Activated T-helper 9 cell treated with anti-CD3 and anti-CD28 coated beads, Interleukin-2, amount 50 U/mL, for 16 hours (primary cell): ENCODE measurements at regions not wholly inside any gene's neighbourhood (a gene's known extent, or its start where the extent isn't known, plus 50 kb on each side); places are given as distances from the start of the nearest gene placed in this dataset.

Source experiments
- DNase-seq: peaks from one replicate; pipeline ENCODE4 v3.0.0-alpha.2; 2020; ENCODE audit warnings: low read depth

- no peak for DNase-seq
These were observed 656.9 kb downstream of the EPHA4 start for GRCh38 chr2:220915092-220915623.

GRCh38 chr2:220916931-220917330, 655.2 kb downstream of the EPHA4 start:
- DNase-seq, result no peak

DNA sequence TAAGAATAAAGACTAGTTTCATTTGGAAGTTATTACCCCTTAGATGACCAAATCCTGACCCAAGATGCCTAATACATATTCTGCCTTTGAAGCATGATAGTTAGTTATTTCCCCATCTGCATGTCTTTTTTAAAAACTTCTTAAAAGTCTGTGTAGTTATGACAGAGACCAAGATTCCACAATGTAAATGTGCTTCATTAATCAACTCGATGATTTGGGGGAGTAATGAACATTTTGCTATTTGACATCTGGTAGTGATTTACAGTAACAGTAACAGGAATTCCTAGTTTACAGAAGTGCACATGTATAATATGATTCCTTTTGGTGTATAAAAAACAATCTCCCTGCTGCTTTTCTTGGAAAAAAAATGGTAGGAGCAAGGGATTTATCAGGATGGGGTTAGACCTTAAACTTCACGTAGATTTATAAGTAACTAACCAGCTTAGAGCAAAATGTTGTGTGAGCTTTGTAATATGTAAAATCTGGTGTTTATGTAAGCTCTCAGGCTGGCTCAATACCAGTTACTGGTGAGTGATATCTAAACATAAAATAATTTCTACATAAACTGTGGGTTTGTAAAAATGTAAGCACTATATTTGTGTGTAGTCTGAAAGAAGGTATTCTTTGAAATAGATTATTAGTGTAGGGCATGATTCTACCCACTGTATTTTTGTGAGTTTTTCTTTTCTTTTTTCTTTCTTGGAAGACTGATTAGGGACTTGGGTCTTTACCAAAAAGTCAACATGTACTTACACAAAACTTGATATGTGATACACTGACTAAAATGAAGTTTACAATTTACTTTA, 641.6 kb downstream of the EPHA4 start:
- no peak for DNase-seq

DNA sequence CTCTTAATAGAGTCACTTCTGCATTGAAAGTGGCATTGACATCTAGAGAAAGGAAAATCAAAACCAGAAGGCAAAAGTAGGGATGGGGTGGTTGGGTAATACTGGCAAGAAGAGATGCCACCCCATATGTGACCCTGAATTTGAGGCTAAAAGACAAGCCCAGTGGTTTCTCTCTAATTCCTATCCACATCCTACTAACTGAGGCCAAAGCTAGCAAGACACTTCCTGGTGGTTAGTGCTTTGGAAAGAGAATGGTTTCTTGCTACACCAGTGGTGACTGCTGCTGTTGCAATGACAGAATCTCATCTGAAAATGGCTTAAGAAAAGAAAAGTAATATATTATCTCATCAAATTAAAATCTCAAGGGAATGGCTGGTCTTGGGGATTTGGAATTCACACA, 640.6 kb downstream of the EPHA4 start:
- DNase-seq, result no peak

DNA sequence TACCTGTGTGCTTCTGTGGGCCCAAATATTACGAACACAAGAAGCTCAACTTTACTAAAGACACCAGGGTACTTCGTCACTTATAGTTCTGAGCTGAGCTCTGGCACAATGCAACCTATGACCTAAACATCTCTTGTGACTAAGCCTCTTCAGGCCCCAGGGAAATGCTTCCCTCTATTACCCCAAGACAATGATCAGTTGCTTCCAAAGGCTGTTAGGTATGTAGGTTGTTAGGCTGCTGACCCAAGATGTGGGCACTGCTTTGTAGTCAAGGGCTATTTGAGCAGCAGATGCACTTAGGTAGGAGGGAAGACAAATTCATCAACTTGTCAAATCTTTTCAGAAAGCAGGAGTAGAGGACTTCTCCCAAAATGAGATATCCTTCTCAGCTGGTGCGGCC, 640.1 kb downstream of the EPHA4 start:
- DNase-seq, result no peak

GRCh38 chr2:220935789-220936321, 636.2 kb downstream of the EPHA4 start:
- DNase-seq, result no peak

DNA sequence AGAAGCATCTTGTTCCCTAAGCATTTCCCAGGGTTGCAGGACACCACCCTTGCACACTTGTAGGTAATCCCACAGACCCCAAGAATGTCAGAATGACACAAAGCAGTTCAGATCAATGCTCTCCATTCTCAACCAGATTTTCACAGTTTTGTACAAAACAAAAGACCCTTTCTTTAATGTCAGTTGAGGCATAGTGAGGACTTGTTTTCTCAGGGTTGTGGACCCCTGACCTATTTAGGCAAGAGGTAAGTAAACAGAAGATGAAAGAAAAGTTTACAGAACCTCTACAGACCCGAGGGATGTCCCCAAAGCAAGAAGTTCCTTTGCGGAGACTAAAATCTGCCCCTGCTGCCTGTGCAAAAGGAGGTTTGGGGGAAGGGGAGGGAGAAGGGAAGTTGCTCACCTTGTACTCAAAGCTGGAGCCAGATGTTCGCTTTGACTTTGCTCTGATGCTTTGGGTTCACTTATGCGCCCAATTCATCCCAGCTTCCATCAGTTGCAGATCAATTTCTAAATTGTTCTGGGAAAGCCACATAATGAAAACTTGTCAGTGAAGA, 635.4 kb downstream of the EPHA4 start:
- no peak for DNase-seq

- no peak for DNase-seq
These were observed 634.9 kb downstream of the EPHA4 start for GRCh38 chr2:220937245-220937644.

- DNase-seq, result no peak
These were observed 631.5 kb downstream of the EPHA4 start for GRCh38 chr2:220940646-220941045.

- no peak for DNase-seq
These were observed 630.4 kb downstream of the EPHA4 start for GRCh38 chr2:220941683-220942082.

DNA sequence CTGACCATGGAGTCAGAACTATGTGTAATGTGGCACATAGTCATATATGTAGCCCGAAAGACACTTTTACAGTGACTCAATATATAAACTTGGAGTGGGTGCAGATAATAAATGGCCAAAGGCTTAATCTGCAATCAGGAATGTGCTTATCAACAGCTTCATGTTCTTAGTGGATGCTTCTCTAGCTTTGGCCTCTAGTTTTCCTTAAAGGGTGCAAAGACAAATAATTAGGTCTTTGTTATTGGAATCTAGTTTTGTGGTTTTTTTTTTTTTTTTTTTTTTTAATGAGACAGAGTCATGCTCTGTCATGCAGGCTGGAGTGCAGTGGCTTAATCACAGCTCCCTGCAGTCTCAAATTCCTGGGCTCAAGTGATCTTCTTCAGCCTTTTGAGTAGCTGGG, 625.6 kb downstream of the EPHA4 start:
- DNase-seq, result no peak

- DNase-seq, result no peak
These were observed 623.5 kb downstream of the EPHA4 start for GRCh38 chr2:220948579-220948978.

DNA sequence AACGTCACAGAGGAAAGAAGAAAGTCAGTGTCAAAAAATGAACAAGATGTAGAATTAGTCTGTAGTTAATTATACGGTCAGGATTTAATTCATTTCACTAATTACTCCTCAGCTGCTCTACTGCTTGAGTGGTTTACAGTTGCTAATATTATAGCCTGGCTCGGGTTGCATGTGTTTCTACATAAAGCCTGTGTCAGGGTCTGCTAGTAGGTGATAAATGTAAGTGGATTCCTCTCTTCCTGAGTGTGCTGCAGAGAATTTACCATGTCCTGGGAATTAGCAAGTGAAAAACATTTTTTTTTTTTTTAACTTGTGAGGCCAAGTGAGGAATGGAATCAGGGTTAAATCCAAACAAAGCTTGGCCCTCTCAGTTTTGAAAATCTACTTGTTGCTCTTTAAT, 622.6 kb downstream of the EPHA4 start:
- no peak for DNase-seq

GRCh38 chr2:220955776-220956175, 616.3 kb downstream of the EPHA4 start:
- DNase-seq, result no peak

GRCh38 chr2:220956429-220956828, 615.7 kb downstream of the EPHA4 start:
- DNase-seq, result no peak

- DNase-seq, result no peak
These were observed 612.7 kb downstream of the EPHA4 start for GRCh38 chr2:220959391-220959802.

DNA sequence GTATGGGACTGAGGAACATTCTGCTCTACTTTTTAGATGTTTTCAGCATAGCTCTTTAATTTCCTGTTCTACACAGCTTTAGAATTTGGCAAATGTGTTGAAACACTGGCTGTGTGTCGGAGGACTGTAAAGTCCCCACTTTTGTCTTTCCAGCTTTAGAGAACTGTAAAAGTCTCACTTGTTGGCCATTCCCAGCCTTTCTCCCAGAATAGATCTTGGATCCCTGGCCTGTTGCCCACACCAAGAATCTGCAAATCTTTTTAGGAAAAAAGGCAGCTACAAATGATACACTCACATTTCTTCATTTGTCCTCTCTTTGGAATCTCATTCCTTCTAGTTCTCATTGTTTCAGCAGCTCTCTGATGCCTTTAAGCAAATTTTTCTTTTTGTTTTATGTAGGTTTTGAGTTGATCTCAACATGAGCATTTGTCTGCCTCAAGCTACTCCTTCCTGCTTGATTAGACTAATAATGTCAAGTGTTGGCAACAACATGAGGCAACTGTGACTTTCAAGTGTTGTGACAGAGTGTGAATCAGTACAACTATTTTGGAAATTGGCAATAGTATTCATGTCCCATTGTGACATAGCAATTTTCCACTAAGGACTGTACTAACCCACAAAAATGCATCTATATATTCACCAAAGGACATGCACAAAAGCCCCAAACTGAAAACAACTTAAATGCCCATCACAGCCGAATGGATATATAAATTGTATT, 610.8 kb downstream of the EPHA4 start:
- DNase-seq, result no peak

GRCh38 chr2:220962556-220962955, 609.5 kb downstream of the EPHA4 start:
- no peak for DNase-seq

GRCh38 chr2:220963076-220963475, 609.0 kb downstream of the EPHA4 start:
- no peak for DNase-seq

GRCh38 chr2:220963930-220964329, 608.2 kb downstream of the EPHA4 start:
- no peak for DNase-seq

GRCh38 chr2:220966636-220967035, 605.5 kb downstream of the EPHA4 start:
- DNase-seq, result no peak

DNA sequence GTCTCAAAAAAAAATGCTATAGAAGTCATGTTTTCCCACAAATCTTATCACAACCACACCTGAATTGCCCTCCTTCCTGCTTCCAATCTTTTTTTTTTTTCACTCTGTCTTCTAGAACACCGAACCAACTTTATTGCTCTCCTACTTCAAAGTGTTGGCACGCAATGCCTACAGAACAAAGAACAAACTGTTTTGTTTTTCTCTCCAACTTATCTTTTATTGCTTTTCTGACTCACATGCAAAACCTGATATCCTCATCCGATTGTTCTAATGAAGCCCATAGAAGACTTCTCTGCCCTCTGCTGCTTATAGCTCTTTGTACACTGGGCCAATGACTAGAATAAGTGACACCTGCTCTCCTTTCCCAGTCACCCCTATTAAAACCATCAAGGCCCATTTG, 602.8 kb downstream of the EPHA4 start:
- DNase-seq, result no peak
